ENCODE measurements at regions not wholly inside any gene's neighbourhood (a gene's known extent, or its start where the extent isn't known, plus 50 kb on each side); places are given as distances from the start of the nearest gene placed in this dataset.

GRCh38 chr7:101708223-101708622, 79.1 kb upstream of the MYL10 start:
- DNase-seq (ENCODE audit: low spot score) (no peak), ATAC-seq (ENCODE audit: low FRiP score) (no peak)

GRCh38 chr7:101712652-101713051, 83.6 kb upstream of the MYL10 start:
- no peak for DNase-seq (ENCODE audit: low spot score)
- no peak for TF ChIP-seq CTCF (IDR thresholded peaks at IDR 0.05)
- no peak for ATAC-seq (ENCODE audit: low FRiP score)

More at GRCh38 chr7:101708223-101708622, 79.1 kb upstream of the MYL10 start:
- no peak for TF ChIP-seq CTCF (IDR thresholded peaks at IDR 0.05)

GRCh38 chr7:101714097-101714496, 85.0 kb upstream of the MYL10 start:
- no peak for ATAC-seq (ENCODE audit: low FRiP score)
- no peak for TF ChIP-seq CTCF (IDR thresholded peaks at IDR 0.05)
- no peak for DNase-seq (ENCODE audit: low spot score)

GRCh38 chr7:101717628-101718357, 88.7 kb upstream of the MYL10 start:
- DNase-seq (ENCODE audit: low spot score) (peak; percentile 42), ATAC-seq (ENCODE audit: low FRiP score) (peak; percentile 82)
- TF ChIP-seq CTCF (IDR thresholded peaks at IDR 0.05): no peak

- DNase-seq (ENCODE audit: low spot score): no peak
- ATAC-seq (ENCODE audit: low FRiP score): no peak
- no peak for TF ChIP-seq CTCF (IDR thresholded peaks at IDR 0.05)
Observed at GRCh38 chr7:101718363-101719122, 89.4 kb upstream of the MYL10 start.

- DNase-seq (ENCODE audit: low spot score) (no peak), ATAC-seq (ENCODE audit: low FRiP score) (no peak)
- no peak for TF ChIP-seq CTCF (IDR thresholded peaks at IDR 0.05)
Observed at GRCh38 chr7:101719123-101719470, 90.0 kb upstream of the MYL10 start.

- no peak for TF ChIP-seq CTCF (IDR thresholded peaks at IDR 0.05)
- no peak for ATAC-seq (ENCODE audit: low FRiP score)
- no peak for DNase-seq (ENCODE audit: low spot score)
Observed at GRCh38 chr7:101720324-101720723, 91.2 kb upstream of the MYL10 start.
